GM19438 (cell line): ENCODE measurements at regions not wholly inside any gene's neighbourhood (a gene's known extent, or its start where the extent isn't known, plus 50 kb on each side); places are given as distances from the start of the nearest gene placed in this dataset.
"Not testable (repeated sequence)": the region's sequence is repeated elsewhere in the genome, so short reads cannot be mapped to it uniquely, and the experiment has no call there.

Experiments
- ATAC-seq: cut with Tn5 transposase; IDR thresholded peaks from one replicate; pipeline ENCODE4 v1.9.1; 2021; ENCODE audit warnings: low read depth; ENCODE audit not compliant: unreplicated experiment

DNA sequence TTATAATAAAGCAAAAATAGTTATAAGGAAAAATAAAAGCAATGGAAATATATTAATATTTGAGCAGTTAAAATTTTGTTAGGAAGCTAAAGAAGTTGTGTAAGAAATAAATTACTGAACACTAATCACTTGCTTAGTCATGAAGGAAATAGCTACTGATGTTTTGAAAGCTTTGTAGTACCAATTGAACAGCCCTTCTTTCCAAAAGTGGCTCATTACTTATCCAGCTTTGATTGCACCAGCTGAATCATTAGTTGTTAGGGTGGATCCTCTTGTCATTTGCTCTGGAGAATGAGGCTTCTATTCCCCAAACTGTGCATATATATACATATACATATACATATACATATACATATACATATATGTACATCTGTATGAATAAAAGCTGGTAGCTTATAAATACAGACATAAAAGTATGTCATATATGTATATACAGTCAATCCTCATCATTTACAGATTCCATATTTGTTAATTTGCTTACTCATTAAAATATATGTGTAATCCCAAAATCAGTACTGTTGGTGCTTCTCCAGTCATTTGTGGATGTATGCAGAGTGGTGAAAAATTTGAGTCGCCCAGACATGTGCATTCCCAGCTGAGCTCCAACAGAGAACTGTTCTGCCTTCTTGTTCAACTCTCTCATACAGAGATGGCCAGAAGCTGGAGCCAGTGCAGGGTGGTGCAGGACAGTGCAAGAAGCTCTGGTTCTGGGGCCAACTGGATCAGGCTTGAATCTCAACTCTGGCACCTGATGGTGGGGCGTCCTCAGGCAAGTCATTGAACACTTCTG, 214.1 kb downstream of the RPAP3 start:
- no peak for ATAC-seq

- ATAC-seq, result no peak
These were observed 216.9 kb downstream of the RPAP3 start for GRCh38 chr12:47488888-47489287.

- ATAC-seq, result no peak
These were observed 224.8 kb downstream of the RPAP3 start for GRCh38 chr12:47481041-47481440.

DNA sequence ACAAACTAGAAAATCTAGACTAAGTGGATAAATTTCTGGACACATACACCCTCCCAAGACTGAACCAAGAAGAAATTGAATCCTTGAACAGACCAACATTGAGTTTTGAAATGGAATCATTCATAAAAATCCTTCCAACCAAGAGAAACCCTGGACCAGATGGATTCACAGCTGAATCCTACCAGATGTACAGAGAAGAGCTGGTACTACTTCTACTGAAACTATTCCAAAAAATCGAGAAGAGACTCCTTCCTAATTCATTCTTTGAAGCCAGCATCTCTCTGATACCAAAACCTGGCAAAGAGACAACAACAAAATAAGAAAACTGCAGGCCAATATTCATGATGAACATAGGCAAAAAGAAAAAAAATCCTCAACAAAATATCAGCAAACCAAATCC, 227.4 kb downstream of the RPAP3 start:
- no peak for ATAC-seq

DNA sequence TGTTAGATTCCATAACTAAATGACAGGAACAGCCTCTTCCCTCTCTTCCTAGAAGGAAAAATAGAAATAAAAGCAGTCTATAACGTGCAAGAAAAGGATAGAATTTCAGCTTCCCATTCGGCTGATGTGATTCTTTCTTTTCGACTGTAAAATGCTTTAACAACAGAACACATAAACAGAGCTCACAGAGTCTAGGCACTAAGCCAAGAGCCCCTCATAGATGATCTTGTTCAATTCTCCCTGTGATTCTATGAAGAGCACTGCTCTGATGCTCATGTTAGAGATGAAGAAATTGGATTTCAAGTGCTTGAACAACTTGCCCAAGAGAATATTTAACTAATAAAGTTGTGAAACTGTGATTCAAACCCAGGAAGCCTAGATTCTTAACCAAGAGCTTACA, 232.7 kb downstream of the RPAP3 start:
- ATAC-seq, result no peak

- not testable (repeated sequence) for ATAC-seq
These were observed 235.5 kb downstream of the RPAP3 start for GRCh38 chr12:47470349-47470748.

- not testable (repeated sequence) for ATAC-seq
These were observed 241.9 kb downstream of the RPAP3 start for GRCh38 chr12:47463918-47464317.

DNA sequence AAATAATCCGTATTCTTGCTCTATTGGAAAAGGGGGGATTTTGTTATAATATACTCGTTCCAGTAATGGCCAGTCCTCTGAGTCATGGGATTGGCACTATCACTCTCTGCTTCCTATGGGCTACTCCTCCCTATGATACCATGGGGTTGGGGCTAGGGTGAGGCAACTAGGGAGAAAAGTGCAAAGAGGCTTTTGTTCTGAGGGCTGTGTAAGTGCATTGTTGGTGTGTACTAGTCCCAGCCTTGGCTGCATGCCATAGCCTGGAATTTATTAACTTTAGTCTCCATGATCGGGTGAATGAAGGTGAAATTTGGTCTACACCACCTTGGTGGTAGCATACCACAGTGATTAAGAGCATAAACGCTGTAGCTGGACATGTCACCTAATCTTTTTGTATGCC, 247.6 kb downstream of the RPAP3 start:
- no peak for ATAC-seq

DNA sequence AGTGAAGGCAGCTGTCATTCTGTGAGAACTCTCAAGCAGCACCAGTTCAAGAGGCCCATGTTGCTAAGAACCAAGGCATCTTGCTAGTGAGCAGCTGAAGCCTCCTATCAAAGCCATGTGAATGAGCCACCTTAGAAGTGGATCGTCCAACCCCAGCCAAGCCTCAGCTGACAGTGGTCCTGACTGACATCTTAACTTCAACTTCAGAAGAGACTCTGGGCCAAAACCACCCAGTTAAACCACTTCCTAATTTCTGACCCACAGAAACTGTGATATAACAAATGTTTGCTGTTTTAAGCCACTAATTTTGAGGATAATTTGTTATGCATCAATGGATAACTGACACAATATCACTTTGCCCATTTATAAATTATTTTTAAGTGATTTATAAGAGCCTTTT, 256.0 kb downstream of the RPAP3 start:
- no peak for ATAC-seq

GRCh38 chr12:47442310-47442709, 263.5 kb downstream of the RPAP3 start:
- no peak for ATAC-seq

DNA sequence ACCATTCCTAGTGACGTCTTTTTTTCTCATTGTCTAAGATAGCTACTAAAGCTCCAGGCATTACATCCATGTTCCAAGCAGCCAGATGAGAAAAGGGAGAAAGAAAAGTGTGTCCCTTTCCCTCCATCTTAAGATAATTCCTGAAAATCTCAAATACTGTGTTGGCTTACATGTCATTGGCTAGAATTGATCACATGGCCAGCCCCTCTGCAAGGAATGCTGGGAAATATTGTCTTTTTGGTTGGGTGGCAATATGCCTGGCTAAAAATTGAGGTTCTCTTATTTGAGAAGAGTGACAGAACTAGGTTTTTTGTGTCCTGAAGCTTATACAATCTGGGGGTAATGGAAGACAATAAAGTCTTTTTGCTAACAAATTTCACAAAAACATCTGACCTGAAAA, 264.3 kb downstream of the RPAP3 start:
- ATAC-seq, result no peak

- no peak for ATAC-seq
These were observed 267.7 kb downstream of the RPAP3 start for GRCh38 chr12:47438175-47438574.

DNA sequence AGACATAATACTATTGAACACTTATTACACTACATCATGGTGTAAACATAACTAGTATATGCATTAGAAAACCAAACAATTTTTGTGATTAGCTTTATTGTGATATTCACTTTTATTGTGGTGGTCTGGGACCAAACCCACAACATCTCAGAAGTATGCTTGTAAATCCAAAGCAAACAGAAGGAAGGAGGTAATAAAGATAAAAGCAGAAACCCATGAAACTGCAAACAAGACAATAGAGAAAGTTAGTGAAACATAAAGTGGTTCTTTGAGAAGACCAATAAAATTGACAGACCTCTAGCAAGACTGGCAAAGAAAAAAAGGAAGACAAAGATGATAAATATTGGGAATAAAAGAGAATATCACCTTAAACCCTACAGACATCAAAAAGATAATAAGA, 268.3 kb downstream of the RPAP3 start:
- no peak for ATAC-seq

DNA sequence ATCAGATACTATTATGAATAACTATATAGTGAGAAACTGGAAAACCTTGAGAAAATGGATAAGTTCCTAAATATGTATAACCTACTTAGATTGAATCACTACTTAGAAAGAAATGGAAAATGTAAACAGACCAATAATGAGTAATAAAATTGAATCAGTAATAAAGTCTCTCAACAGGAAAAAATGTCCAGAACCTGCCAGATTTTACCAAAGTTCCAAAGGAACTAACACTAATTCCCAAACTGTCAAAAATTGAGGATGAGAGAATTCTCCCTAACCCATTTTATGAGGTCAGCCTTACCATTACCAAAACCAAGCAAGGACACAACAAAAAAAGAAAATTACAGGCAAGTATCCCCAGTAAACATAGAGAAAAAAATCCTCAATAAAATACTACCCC, 272.0 kb downstream of the RPAP3 start:
- no peak for ATAC-seq

GRCh38 chr12:47426678-47427309, 279.0 kb downstream of the RPAP3 start:
- ATAC-seq, result not testable (repeated sequence)

DNA sequence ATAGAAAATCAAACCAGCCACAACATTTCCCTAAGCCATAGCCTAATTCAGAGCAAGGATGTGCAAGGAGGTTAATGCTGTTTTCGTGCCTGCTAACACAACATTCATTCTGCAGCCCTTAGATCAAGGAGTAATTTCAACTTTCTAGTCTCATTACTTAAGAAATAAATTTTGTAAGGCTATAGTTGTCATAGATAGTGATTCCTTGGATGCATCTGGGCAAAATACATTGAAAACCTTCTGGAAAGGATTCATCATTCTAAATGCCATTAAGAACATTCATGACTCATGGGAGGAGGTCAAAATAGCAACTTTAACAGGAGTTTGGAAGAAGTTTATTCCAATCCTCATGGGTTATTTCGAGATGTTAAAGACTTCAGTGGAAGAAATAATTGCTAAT, 283.2 kb downstream of the RPAP3 start:
- no peak for ATAC-seq

- ATAC-seq, result no peak
These were observed 286.3 kb downstream of the RPAP3 start for GRCh38 chr12:47419497-47419896.

DNA sequence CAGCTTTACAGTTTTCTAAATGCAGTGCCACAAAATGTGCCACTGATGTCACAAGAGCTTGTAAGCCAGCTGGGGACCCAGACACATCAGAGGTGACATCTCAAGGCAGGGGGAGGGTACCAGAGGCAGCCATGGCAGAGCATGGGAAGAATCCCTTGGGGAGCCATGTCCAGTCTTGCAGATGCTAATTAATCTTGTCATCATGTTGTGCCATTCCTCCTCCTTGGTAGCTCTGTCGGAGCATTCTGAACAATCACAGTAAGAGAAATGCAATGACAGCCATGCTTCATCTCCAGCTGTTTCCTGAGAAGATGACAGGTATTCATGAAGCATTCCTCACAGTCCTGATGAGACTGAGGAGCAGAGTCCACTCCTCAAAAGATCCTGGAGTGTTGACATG, 287.9 kb downstream of the RPAP3 start:
- ATAC-seq, result no peak

- no peak for ATAC-seq
These were observed 288.7 kb downstream of the RPAP3 start for GRCh38 chr12:47417121-47417520.

DNA sequence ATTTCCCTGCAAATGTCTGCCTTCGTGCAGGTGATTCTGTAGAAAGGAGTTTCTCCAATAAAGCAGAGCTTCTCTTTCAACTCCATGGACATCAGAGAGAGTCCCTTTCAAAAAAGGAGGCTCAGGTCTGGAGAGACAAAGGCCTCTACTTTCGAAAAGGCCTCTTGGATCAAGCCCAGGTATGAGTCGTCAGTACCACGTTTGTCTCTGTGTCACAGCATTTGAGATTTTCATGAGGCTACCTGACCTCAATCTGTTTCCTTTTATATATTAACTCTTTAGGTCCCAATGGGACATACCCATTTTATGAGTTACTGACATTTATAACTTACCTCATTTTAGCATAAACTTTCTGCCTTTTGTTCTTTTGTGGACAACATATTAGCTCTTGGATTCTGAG, 290.8 kb downstream of the RPAP3 start:
- no peak for ATAC-seq

DNA sequence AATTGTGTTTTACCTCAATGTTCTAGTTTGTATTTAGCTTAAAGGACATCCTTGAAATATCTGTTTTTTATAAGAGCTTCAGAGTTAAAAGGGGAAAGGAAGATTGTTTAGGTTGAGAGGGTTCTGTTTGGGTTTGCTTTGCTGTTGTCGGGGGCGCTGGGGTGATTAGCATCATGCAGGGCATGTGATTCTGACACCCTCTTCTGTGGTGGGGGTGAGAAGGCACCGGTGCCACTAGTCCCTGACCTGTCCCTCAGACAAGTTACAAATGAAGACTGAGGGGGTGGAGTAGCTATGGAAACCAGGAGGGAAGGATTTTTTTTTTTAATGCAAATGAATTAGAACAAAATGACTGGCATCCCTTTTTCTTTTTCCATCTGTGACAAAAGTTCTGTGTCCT, 291.3 kb downstream of the RPAP3 start:
- no peak for ATAC-seq

- ATAC-seq, result no peak
These were observed 292.0 kb downstream of the RPAP3 start for GRCh38 chr12:47413806-47414205.
